ENCODE measurements at regions not wholly inside any gene's neighbourhood (a gene's known extent, or its start where the extent isn't known, plus 50 kb on each side); places are given as distances from the start of the nearest gene placed in this dataset.

- TF ChIP-seq CTCF (IDR thresholded peaks at IDR 0.05; ENCODE audit: insufficient read depth, low read length, poor library complexity, severe bottlenecking) = no peak
- no peak for TF ChIP-seq EZH2phosphoT487 (conservative IDR thresholded peaks at IDR 0.05; ENCODE audit: low read length)
Observed at GRCh38 chr3:96259-96658, 100.3 kb upstream of the CHL1 start.

Measured in SU-DHL-6 (cell line).